Lung (tissue), 11 donors: ENCODE measurements at regions not wholly inside any gene's neighbourhood (a gene's known extent, or its start where the extent isn't known, plus 50 kb on each side); places are given as distances from the start of the nearest gene placed in this dataset.

ENCODE experiments used
- ATAC-seq: fragments of 200-7000 bp; cut with Tn5 transposase; one replicate; pipeline ENCODE4 v1.9.1; 2020; ENCODE audit warnings: moderate number of reproducible peaks; ENCODE audit not compliant: insufficient read depth, low FRiP score
- DNase-seq, 3 donors: peaks; one replicate each; pipeline ENCODE4 v3.0.0-alpha.2; 2013 to 2017
- H3K27ac ChIP-seq, 2 donors: one replicate each; pipeline ENCODE4 v1.5.1; 2013; ENCODE audit warnings: mild to moderate bottlenecking in 2 of 2, moderate library complexity in 2 of 2, control low read depth in 1 of 2, inconsistent platforms in 1 of 2, low read depth in 1 of 2, low read length in 1 of 2
- H3K27me3 ChIP-seq, 3 donors: one replicate each; pipeline ENCODE4 v1.5.1; 2013; ENCODE audit warnings: low read length in 2 of 3; ENCODE audit not compliant: control insufficient read depth in 3 of 3, insufficient read depth in 3 of 3
- H3K36me3 ChIP-seq, 4 donors: one replicate each; pipeline ENCODE4 v1.5.1; 2013; ENCODE audit warnings: low read length in 4 of 4, mild to moderate bottlenecking in 1 of 4, moderate library complexity in 1 of 4; ENCODE audit not compliant: control insufficient read depth in 4 of 4, insufficient read depth in 4 of 4
- H3K4me1 ChIP-seq, 5 donors: one replicate each; pipeline ENCODE4 v1.5.1; 2013; ENCODE audit warnings: low read length in 5 of 5, mild to moderate bottlenecking in 2 of 5, moderate library complexity in 1 of 5; ENCODE audit not compliant: control insufficient read depth in 5 of 5, insufficient read depth in 5 of 5
- H3K4me3 ChIP-seq: one replicate; pipeline ENCODE4 v1.5.1; 2013; ENCODE audit warnings: mild to moderate bottlenecking, control low read depth, moderate library complexity
- H3K9ac ChIP-seq, 2 donors: one replicate each; pipeline ENCODE4 v1.5.1; 2013; ENCODE audit warnings: low read length in 2 of 2, control low read depth in 1 of 2; ENCODE audit not compliant: insufficient read depth in 1 of 2
- H3K9me3 ChIP-seq, 4 donors: one replicate each; pipeline ENCODE4 v1.5.1; 2013; ENCODE audit warnings: low read length in 3 of 4, mild to moderate bottlenecking in 1 of 4, moderate library complexity in 1 of 4; ENCODE audit not compliant: control insufficient read depth in 4 of 4, insufficient read depth in 3 of 4
- WGBS, 2 donors: extraction: QIAGEN DNeasy Blood & Tissue Kit; methylation state at CpG; one replicate each; pipeline ENCODE4 v1.1.7; 2013; 5-methylcytosine and 5-hydroxymethylcytosine counted together
- TF ChIP-seq, protein P1 (sequence below): IDR thresholded peaks from 2 replicates; pipeline ENCODE4 v1.5.1; 2012; ENCODE audit warnings: mild to moderate bottlenecking; ENCODE audit errors: control extremely low read depth, extremely low read depth
- donor health status: control.
- donor health status: control.
- donor health status: Bipolar disorder and iron deficiency.
- donor health status: healthy.
- donor health status: DM: yes; HTN: yes; CAD: no.

DNA sequence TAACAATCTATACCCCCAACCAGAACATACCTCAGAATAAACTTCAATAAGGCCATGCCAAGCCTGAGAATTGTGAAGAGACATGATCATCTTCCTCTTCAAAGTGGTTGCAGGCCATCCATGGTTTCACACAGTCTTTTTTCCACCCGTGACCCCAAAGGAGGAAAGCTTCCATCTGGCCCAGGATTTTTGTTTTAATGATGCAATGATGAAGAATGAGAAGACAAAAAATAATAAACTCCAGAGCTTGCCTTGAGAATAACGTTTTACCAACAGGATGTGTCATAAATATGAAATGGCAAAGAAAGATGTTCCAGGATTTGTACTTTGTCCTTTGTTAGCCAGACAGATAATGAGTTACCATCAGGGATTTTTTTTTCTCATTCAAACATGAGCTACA is 201.9 kb downstream of the WNT5A start:
- H3K9ac ChIP-seq, result no peak overlapping the region
- no peak overlapping the region for H3K4me3 ChIP-seq
- DNase-seq (no peak), ATAC-seq (no peak)
- H3K36me3 ChIP-seq, result no peaks in the 10 kb centered on the region
- TF ChIP-seq, protein P1, sequence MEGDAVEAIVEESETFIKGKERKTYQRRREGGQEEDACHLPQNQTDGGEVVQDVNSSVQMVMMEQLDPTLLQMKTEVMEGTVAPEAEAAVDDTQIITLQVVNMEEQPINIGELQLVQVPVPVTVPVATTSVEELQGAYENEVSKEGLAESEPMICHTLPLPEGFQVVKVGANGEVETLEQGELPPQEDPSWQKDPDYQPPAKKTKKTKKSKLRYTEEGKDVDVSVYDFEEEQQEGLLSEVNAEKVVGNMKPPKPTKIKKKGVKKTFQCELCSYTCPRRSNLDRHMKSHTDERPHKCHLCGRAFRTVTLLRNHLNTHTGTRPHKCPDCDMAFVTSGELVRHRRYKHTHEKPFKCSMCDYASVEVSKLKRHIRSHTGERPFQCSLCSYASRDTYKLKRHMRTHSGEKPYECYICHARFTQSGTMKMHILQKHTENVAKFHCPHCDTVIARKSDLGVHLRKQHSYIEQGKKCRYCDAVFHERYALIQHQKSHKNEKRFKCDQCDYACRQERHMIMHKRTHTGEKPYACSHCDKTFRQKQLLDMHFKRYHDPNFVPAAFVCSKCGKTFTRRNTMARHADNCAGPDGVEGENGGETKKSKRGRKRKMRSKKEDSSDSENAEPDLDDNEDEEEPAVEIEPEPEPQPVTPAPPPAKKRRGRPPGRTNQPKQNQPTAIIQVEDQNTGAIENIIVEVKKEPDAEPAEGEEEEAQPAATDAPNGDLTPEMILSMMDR, result no peak
- H3K4me1 ChIP-seq, result no peaks in the 10 kb centered on the region
- no peaks in the 10 kb centered on the region for H3K27me3 ChIP-seq
- peaks cover 0 to 2% (median 0%) of the 10 kb centered on the region in 4 donors for H3K9me3 ChIP-seq
- 60 to 76% methylated on average over 2 of the region's 2 CpGs for WGBS, 2 donors
- H3K27ac ChIP-seq, result no peak overlapping the region

DNA sequence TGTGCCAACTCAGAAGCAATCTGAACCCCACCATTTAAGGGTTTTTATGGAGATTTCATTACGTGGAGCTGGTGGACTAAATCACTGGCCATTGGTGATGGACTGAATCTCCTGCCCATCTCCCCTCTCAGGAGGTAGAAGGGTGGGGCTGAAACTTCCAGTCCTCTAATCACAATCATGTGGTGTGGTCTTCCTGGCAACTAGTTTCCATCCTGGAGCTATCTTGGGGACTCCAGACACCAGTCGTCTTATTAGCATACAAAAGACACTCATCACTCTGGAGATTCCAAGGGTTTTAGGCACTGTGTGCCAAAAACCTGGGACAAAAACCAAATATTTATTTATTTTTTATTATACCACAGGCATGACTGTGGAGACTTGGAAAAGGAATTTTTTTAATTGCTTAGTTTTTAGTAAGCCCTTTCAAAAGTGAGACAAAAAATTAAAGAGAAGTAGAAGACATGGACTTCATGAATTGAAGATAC is 203.6 kb downstream of the WNT5A start:
- H3K4me3 ChIP-seq, result no peak overlapping the region
- WGBS, 2 donors, result 77 to 79% methylated on average over 2 of the region's 2 CpGs
- DNase-seq (no peak), ATAC-seq (no peak)
- H3K36me3 ChIP-seq, result no peaks in the 10 kb centered on the region
- no peaks in the 10 kb centered on the region for H3K9me3 ChIP-seq
- no peaks in the 10 kb centered on the region for H3K4me1 ChIP-seq
- H3K9ac ChIP-seq, result no peak overlapping the region
- TF ChIP-seq, protein P1, result no peak
- H3K27me3 ChIP-seq, result no peaks in the 10 kb centered on the region
- no peak overlapping the region for H3K27ac ChIP-seq

DNA sequence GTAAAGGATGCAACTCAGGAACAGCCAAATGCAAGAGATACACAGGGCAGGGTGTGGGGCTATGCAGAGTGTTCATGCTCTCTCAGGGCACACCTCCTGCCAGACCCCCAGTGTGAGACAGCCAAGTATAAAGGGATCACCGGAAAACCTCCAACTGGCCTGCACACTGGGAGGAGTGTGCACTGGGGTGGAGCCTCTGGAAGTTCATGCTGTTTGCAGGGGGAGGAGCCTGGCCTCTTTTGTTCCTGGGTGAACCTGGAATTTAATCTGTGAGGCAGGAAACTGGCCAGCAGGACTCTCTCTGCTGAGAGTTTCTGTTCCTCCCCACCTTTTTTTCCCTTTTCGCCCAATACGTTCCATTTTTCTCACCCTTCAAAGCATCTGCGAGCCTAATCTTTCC is 204.1 kb downstream of the WNT5A start:
- Histone ChIP-seq H3K4me3 (no peak overlapping the region), H3K4me1 (no peaks in the 10 kb centered on the region), H3K27me3 (no peaks in the 10 kb centered on the region), H3K9me3 (no peaks in the 10 kb centered on the region), H3K27ac (no peak overlapping the region), H3K36me3 (no peaks in the 10 kb centered on the region), H3K9ac (no peak overlapping the region)
- TF ChIP-seq, protein P1, result no peak
- DNase-seq, result no peak
- 88 to 94% methylated on average over 4 of the region's 4 CpGs for WGBS, 2 donors
- ATAC-seq, result no peak

DNA sequence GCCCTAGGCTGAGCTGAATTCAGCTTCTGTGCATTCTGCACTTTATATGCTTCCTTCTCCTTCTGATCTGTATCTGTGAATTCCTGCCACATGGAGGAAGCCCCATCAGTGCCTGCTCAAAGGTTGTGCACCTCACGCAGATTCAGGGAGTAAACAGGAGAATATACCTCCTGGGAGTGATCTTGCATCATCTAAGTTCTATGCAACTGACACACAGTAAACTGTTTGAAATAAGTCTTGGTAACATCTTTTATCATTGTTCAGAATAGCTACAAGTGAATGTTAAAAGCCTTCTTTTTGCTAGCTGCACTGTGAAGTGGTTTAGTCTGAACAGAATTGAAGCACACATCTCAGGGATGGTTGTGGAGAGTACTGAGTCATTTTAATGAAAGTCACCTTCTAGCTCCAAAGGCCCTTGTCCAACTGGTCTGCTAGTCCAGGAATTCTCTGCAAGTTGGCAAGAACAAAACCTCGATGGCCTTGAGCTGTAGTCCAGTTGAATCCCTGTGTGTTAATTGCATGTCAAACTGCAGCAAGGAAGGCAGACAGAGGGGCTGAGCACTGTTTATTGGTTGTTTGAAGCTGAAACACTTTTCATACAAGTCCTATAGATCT is 215.0 kb downstream of the WNT5A start:
- H3K4me3 ChIP-seq, result no peak overlapping the region
- no peak for DNase-seq
- TF ChIP-seq, protein P1, result no peak
- H3K4me1 ChIP-seq, result peaks cover 0 to 2% (median 0%) of the 10 kb centered on the region in 5 donors
- no peak overlapping the region for H3K27ac ChIP-seq
- WGBS, 2 donors, result 58 to 64% methylated on average over 2 of the region's 2 CpGs
- H3K9ac ChIP-seq, result no peak overlapping the region
- no peaks in the 10 kb centered on the region for H3K9me3 ChIP-seq
- H3K27me3 ChIP-seq, result no peaks in the 10 kb centered on the region
- H3K36me3 ChIP-seq, result no peaks in the 10 kb centered on the region
- no peak for ATAC-seq
